ENCODE measurements at regions not wholly inside any gene's neighbourhood (a gene's known extent, or its start where the extent isn't known, plus 50 kb on each side); places are given as distances from the start of the nearest gene placed in this dataset.

DNA sequence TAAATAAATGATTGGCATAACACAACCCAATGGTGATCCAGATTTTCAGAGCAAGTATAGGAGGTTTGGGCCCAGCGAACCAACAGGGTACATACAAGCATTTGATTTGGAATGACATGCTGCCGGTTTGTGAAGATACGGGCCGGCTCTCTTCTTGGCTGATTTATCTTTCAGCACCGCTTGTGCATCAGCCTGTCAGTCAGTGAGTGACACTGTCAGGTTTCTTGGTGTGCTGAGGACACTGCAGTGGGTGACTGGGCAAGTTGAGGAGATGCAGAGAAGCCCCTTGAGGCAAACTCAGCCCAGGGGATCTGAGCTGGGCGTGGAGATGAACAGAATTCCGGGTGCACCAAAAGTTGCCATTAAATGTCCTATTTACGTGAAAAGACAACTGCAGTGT is 194.5 kb downstream of the SNX10 start:
- DNase-seq (ENCODE audit: low read depth in 2 of 2): no peak
- H3K4me2 ChIP-seq (ENCODE audit: extremely low read depth, insufficient read depth, low read length): no peak overlapping the region
- no peaks in the 10 kb centered on the region for H3K27me3 ChIP-seq (ENCODE audit: control insufficient read depth, insufficient read depth, low read length)
- no peak overlapping the region for H3K9ac ChIP-seq (ENCODE audit: insufficient read depth, low read length)
- H3K36me3 ChIP-seq (ENCODE audit: control insufficient read depth, insufficient read depth, low read length): no peaks in the 10 kb centered on the region
- no peaks in the 10 kb centered on the region for H3K9me3 ChIP-seq (ENCODE audit: control insufficient read depth, insufficient read depth, low read depth, low read length)
- no peak overlapping the region for H2AFZ ChIP-seq (ENCODE audit: low read length)
- TF ChIP-seq, protein P1, sequence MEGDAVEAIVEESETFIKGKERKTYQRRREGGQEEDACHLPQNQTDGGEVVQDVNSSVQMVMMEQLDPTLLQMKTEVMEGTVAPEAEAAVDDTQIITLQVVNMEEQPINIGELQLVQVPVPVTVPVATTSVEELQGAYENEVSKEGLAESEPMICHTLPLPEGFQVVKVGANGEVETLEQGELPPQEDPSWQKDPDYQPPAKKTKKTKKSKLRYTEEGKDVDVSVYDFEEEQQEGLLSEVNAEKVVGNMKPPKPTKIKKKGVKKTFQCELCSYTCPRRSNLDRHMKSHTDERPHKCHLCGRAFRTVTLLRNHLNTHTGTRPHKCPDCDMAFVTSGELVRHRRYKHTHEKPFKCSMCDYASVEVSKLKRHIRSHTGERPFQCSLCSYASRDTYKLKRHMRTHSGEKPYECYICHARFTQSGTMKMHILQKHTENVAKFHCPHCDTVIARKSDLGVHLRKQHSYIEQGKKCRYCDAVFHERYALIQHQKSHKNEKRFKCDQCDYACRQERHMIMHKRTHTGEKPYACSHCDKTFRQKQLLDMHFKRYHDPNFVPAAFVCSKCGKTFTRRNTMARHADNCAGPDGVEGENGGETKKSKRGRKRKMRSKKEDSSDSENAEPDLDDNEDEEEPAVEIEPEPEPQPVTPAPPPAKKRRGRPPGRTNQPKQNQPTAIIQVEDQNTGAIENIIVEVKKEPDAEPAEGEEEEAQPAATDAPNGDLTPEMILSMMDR (conservative IDR thresholded peaks at IDR 0.05 in 1 of 2, IDR thresholded peaks at IDR 0.05 in 1 of 2; ENCODE audit: low read depth in 1 of 2, low read length in 2 of 2): no peak
- TF ChIP-seq EZH2 (IDR thresholded peaks at IDR 0.05; ENCODE audit: low read length, missing control alignments): no peak
- H3K4me1 ChIP-seq (ENCODE audit: control insufficient read depth, extremely low read depth, insufficient read depth, low read length): no peaks in the 10 kb centered on the region
- no peaks in the 10 kb centered on the region for H3K79me2 ChIP-seq (ENCODE audit: control insufficient read depth, insufficient read depth, low read length)
- H4K20me1 ChIP-seq (ENCODE audit: control insufficient read depth, extremely low read depth, insufficient read depth, low read length): no peaks in the 10 kb centered on the region
- H3K27ac ChIP-seq (ENCODE audit: insufficient read depth, low read length): no peak overlapping the region
- no peak overlapping the region for H3K4me3 ChIP-seq (replicated peaks in 1 of 4; ENCODE audit: control extremely low read depth in 1 of 4, insufficient read depth in 1 of 4, low read depth in 3 of 4, low read length in 4 of 4)

GRCh38 chr7:26487780-26488515 is 196.3 kb downstream of the SNX10 start:
- no peak for DNase-seq (ENCODE audit: low read depth in 2 of 2)

GRCh38 chr7:26489391-26489790 is 197.7 kb downstream of the SNX10 start:
- no peak overlapping the region for H3K9ac ChIP-seq (ENCODE audit: insufficient read depth, low read length)
- no peaks in the 10 kb centered on the region for H3K4me1 ChIP-seq (ENCODE audit: control insufficient read depth, extremely low read depth, insufficient read depth, low read length)
- no peak overlapping the region for H3K27ac ChIP-seq (ENCODE audit: insufficient read depth, low read length)
- H3K9me3 ChIP-seq (ENCODE audit: control insufficient read depth, insufficient read depth, low read depth, low read length): no peaks in the 10 kb centered on the region
- no peaks in the 10 kb centered on the region for H3K27me3 ChIP-seq (ENCODE audit: control insufficient read depth, insufficient read depth, low read length)
- no peak overlapping the region for H3K4me3 ChIP-seq (replicated peaks in 1 of 4; ENCODE audit: control extremely low read depth in 1 of 4, insufficient read depth in 1 of 4, low read depth in 3 of 4, low read length in 4 of 4)
- no peak overlapping the region for H3K4me2 ChIP-seq (ENCODE audit: extremely low read depth, insufficient read depth, low read length)
- H2AFZ ChIP-seq (ENCODE audit: low read length): no peak overlapping the region
- H3K36me3 ChIP-seq (ENCODE audit: control insufficient read depth, insufficient read depth, low read length): no peaks in the 10 kb centered on the region
- no peaks in the 10 kb centered on the region for H4K20me1 ChIP-seq (ENCODE audit: control insufficient read depth, extremely low read depth, insufficient read depth, low read length)
- no peak for DNase-seq (ENCODE audit: low read depth in 2 of 2)
- TF ChIP-seq, protein P1 (conservative IDR thresholded peaks at IDR 0.05 in 1 of 2, IDR thresholded peaks at IDR 0.05 in 1 of 2; ENCODE audit: low read depth in 1 of 2, low read length in 2 of 2): no peak
- TF ChIP-seq EZH2 (IDR thresholded peaks at IDR 0.05; ENCODE audit: low read length, missing control alignments): no peak
- H3K79me2 ChIP-seq (ENCODE audit: control insufficient read depth, insufficient read depth, low read length): no peaks in the 10 kb centered on the region

More at GRCh38 chr7:26487780-26488515, 196.3 kb downstream of the SNX10 start:
- no peak overlapping the region for H3K9ac ChIP-seq (ENCODE audit: insufficient read depth, low read length)
- H3K4me2 ChIP-seq (ENCODE audit: extremely low read depth, insufficient read depth, low read length): no peak overlapping the region
- H4K20me1 ChIP-seq (ENCODE audit: control insufficient read depth, extremely low read depth, insufficient read depth, low read length): no peaks in the 10 kb centered on the region
- H3K79me2 ChIP-seq (ENCODE audit: control insufficient read depth, insufficient read depth, low read length): no peaks in the 10 kb centered on the region
- H3K27me3 ChIP-seq (ENCODE audit: control insufficient read depth, insufficient read depth, low read length): no peaks in the 10 kb centered on the region
- no peak overlapping the region for H2AFZ ChIP-seq (ENCODE audit: low read length)
- H3K36me3 ChIP-seq (ENCODE audit: control insufficient read depth, insufficient read depth, low read length): no peaks in the 10 kb centered on the region
- TF ChIP-seq EZH2 (IDR thresholded peaks at IDR 0.05; ENCODE audit: low read length, missing control alignments): no peak
- TF ChIP-seq, protein P1 (conservative IDR thresholded peaks at IDR 0.05 in 1 of 2, IDR thresholded peaks at IDR 0.05 in 1 of 2; ENCODE audit: low read depth in 1 of 2, low read length in 2 of 2): no peak
- H3K4me1 ChIP-seq (ENCODE audit: control insufficient read depth, extremely low read depth, insufficient read depth, low read length): no peaks in the 10 kb centered on the region
- H3K27ac ChIP-seq (ENCODE audit: insufficient read depth, low read length): no peak overlapping the region
- no peaks in the 10 kb centered on the region for H3K9me3 ChIP-seq (ENCODE audit: control insufficient read depth, insufficient read depth, low read depth, low read length)
- no peak overlapping the region for H3K4me3 ChIP-seq (replicated peaks in 1 of 4; ENCODE audit: control extremely low read depth in 1 of 4, insufficient read depth in 1 of 4, low read depth in 3 of 4, low read length in 4 of 4)
